Panc1 (cell line): ENCODE measurements at regions not wholly inside any gene's neighbourhood (a gene's known extent, or its start where the extent isn't known, plus 50 kb on each side); places are given as distances from the start of the nearest gene placed in this dataset.

Source experiments
- CTCF ChIP-seq: fragments of 450-650 bp; IDR thresholded peaks from 2 replicates; pipeline ENCODE4 v1.5.1; 2017; ENCODE audit warnings: mild to moderate bottlenecking
- POLR2AphosphoS5 ChIP-seq: IDR thresholded peaks from 2 replicates; pipeline ENCODE4 v1.6.1; 2012; ENCODE audit warnings: mild to moderate bottlenecking, low read depth, low read length, moderate library complexity

- no peak for TF ChIP-seq CTCF
- TF ChIP-seq POLR2AphosphoS5, result no peak
These were observed 277.9 kb upstream of the TLE3 start for GRCh38 chr15:70375586-70375985.
